ENCODE measurements at regions not wholly inside any gene's neighbourhood (a gene's known extent, or its start where the extent isn't known, plus 50 kb on each side); places are given as distances from the start of the nearest gene placed in this dataset.

GRCh38 chr4:81625422-81626417, 154.0 kb upstream of the RASGEF1B start:
- no peak for DNase-seq

GRCh38 chr4:81623434-81623833, 151.7 kb upstream of the RASGEF1B start:
- DNase-seq: no peak

GRCh38 chr4:81622474-81623184, 150.9 kb upstream of the RASGEF1B start:
- DNase-seq: no peak

- no peak for DNase-seq
Measured at GRCh38 chr4:81622028-81622427, 150.3 kb upstream of the RASGEF1B start.

- DNase-seq: no peak
Measured at GRCh38 chr4:81621490-81621889, 149.8 kb upstream of the RASGEF1B start.

GRCh38 chr4:81620442-81620841, 148.7 kb upstream of the RASGEF1B start:
- no peak for DNase-seq

- DNase-seq: no peak
Measured at GRCh38 chr4:81617545-81617944, 145.8 kb upstream of the RASGEF1B start.

GRCh38 chr4:81611221-81611620, 139.5 kb upstream of the RASGEF1B start:
- no peak for DNase-seq

- DNase-seq: no peak
Measured at GRCh38 chr4:81609844-81610243, 138.1 kb upstream of the RASGEF1B start.

GRCh38 chr4:81607950-81608349, 136.2 kb upstream of the RASGEF1B start:
- no peak for DNase-seq

- peak; percentile 78 for DNase-seq
Measured at GRCh38 chr4:81606801-81607501, 135.2 kb upstream of the RASGEF1B start.

- no peak for DNase-seq
Measured at GRCh38 chr4:81606166-81606565, 134.5 kb upstream of the RASGEF1B start.

- no peak for DNase-seq
Measured at GRCh38 chr4:81605271-81605670, 133.6 kb upstream of the RASGEF1B start.

GRCh38 chr4:81604683-81605218, 133.0 kb upstream of the RASGEF1B start:
- DNase-seq: no peak

GRCh38 chr4:81602854-81603253, 131.1 kb upstream of the RASGEF1B start:
- DNase-seq: no peak

GRCh38 chr4:81601358-81601694, 129.6 kb upstream of the RASGEF1B start:
- DNase-seq: no peak

- DNase-seq: peak; percentile 55
Measured at GRCh38 chr4:81600520-81601357, 129.0 kb upstream of the RASGEF1B start.

- no peak for DNase-seq
Measured at GRCh38 chr4:81599742-81600380, 128.2 kb upstream of the RASGEF1B start.

GRCh38 chr4:81595798-81596610, 124.3 kb upstream of the RASGEF1B start:
- DNase-seq: no peak

GRCh38 chr4:81595287-81595686, 123.6 kb upstream of the RASGEF1B start:
- DNase-seq: no peak

All from left kidney (tissue), 1 donor.